K562 (cell line): ENCODE measurements at regions not wholly inside any gene's neighbourhood (a gene's known extent, or its start where the extent isn't known, plus 50 kb on each side); places are given as distances from the start of the nearest gene placed in this dataset.

Experiments used
- ATAC-seq: fragments of 200-7000 bp; cut with Tn5 transposase; 3 replicates; pipeline ENCODE4 v1.9.1; 2020; ENCODE audit warnings: moderate library complexity
- BruUV-seq: library from RNA; stranded (reverse); fragments of 400-500 nt; replicated peaks from 2 replicates; lab custom pipeline; 2021; lab: Mats Ljungman, UMichigan
- CTCF ChIA-PET: fragments of 300-600 bp; formaldehyde crosslinking; extraction: SDS; loops from one replicate; lab custom pipeline; 2021; ENCODE audit warnings: low intra/inter-chr PET ratio; lab: Yijun Ruan, JAX
- POLR2A ChIA-PET: fragments of 300-600, 350-650 bp; sonication (Branson Sonifier 250); formaldehyde crosslinking; extraction: SDS; loops from one replicate; lab custom pipeline; 2021; ENCODE audit warnings: antibody characterized with exemption, inconsistent platforms; lab: Yijun Ruan, JAX
- DNase-seq, 4 experiments: peaks; one replicate each; pipeline versions ENCODE4 v3.0.0 to v3.0.0-alpha.2; 2011 to 2018; ENCODE audit warnings: low spot score in 3 of 4, mixed read lengths in 3 of 4; ENCODE audit errors: extremely low read depth in 1 of 4
- FAIRE-seq: peaks from 2 replicates; lab custom pipeline; 2011; peaks lifted over from hg19 to GRCh38; lab: Jason Lieb, UNC
- H2AFZ ChIP-seq: 2 replicates; pipeline ENCODE4 v1.6.0; 2011; ENCODE audit warnings: low read depth, low read length, control low read depth, inconsistent platforms
- H3K27ac ChIP-seq: fragments of 200-600 bp; 3 replicates; pipeline ENCODE4 v1.8.0; 2011; ENCODE audit warnings: low read depth, mild to moderate bottlenecking, control low read depth, inconsistent platforms, low read length, moderate library complexity, mixed read lengths; ENCODE audit errors: extremely low read depth
- H3K27me3 ChIP-seq, 2 experiments: fragments of 300-600 bp in 1 of 2; 2 replicates in 1 of 2; 3 replicates in 1 of 2; pipeline versions ENCODE4 v1.6.0 to v1.8.0; 2011; ENCODE audit warnings: inconsistent platforms in 2 of 2, low read length in 2 of 2, mild to moderate bottlenecking in 1 of 2, mixed read lengths in 1 of 2, moderate library complexity in 1 of 2; ENCODE audit not compliant: control insufficient read depth in 2 of 2, insufficient read depth in 2 of 2
- H3K36me3 ChIP-seq: fragments of 300-600 bp; 3 replicates; pipeline ENCODE4 v1.8.0; 2011; ENCODE audit warnings: mild to moderate bottlenecking, low read length, inconsistent platforms; ENCODE audit not compliant: control insufficient read depth, insufficient read depth
- H3K4me1 ChIP-seq, 2 experiments: fragments of 200-600 bp in 1 of 2; replicated peaks in 1 of 2; 2 replicates in 1 of 2; 3 replicates in 1 of 2; pipeline versions ENCODE4 v1.5.1 to v1.8.0; 2011; ENCODE audit warnings: inconsistent platforms in 2 of 2, low read length in 2 of 2, mild to moderate bottlenecking in 1 of 2, mixed read lengths in 1 of 2, moderate library complexity in 1 of 2; ENCODE audit not compliant: control insufficient read depth in 2 of 2, insufficient read depth in 2 of 2
- H3K4me2 ChIP-seq: 2 replicates; pipeline ENCODE4 v1.6.1; 2011; ENCODE audit warnings: low read length, control low read depth, inconsistent platforms, mixed read lengths; ENCODE audit not compliant: insufficient read depth
- H3K4me3 ChIP-seq: fragments of 200-600 bp; sonication (generic), shearing (Covaris generic); 2 replicates; pipeline ENCODE4 v1.5.1; 2016; ENCODE audit warnings: control low read depth, inconsistent platforms
- H3K79me2 ChIP-seq: fragments of 200-600 bp; 3 replicates; pipeline ENCODE4 v1.8.0; 2011; ENCODE audit warnings: low read length, inconsistent platforms; ENCODE audit not compliant: control insufficient read depth, insufficient read depth
- H3K9ac ChIP-seq, 2 experiments: 2 replicates each; pipeline versions ENCODE4 v1.6.0 to v1.6.1; 2011; ENCODE audit warnings: low read depth in 2 of 2, low read length in 2 of 2, control low read depth in 1 of 2, inconsistent platforms in 1 of 2, mild to moderate bottlenecking in 1 of 2, mixed read lengths in 1 of 2; ENCODE audit not compliant: insufficient read depth in 1 of 2
- H3K9me1 ChIP-seq: one replicate; pipeline ENCODE4 v1.6.0; 2011; ENCODE audit warnings: inconsistent platforms, mild to moderate bottlenecking, low read length, moderate library complexity; ENCODE audit not compliant: control insufficient read depth, insufficient read depth
- H3K9me3 ChIP-seq: replicated peaks from 2 replicates; pipeline ENCODE4 v1.5.1; 2011; ENCODE audit warnings: low read depth, low read length, inconsistent platforms; ENCODE audit not compliant: control insufficient read depth, insufficient read depth
- H4K20me1 ChIP-seq: replicated peaks from 2 replicates; pipeline ENCODE4 v1.6.1; 2011; ENCODE audit warnings: low read length, inconsistent platforms, mixed read lengths; ENCODE audit not compliant: control insufficient read depth, insufficient read depth
- EHMT2 ChIP-seq: fragments of 450-650 bp; IDR thresholded peaks from 2 replicates; pipeline ENCODE4 v1.6.1; 2018; ENCODE audit warnings: antibody characterized with exemption
- KDM2B ChIP-seq: fragments of 250-450 bp; sonication (Bioruptor Pico); IDR thresholded peaks from 2 replicates; pipeline ENCODE4 v1.8.0; 2021; ENCODE audit warnings: mild to moderate bottlenecking, moderate library complexity
- MAFF ChIP-seq: IDR thresholded peaks from 2 replicates; pipeline ENCODE4 v1.6.1; 2012; ENCODE audit warnings: low read length, improper control_type of control experiment
- NCOR1 ChIP-seq: fragments of 450-650 bp; IDR thresholded peaks from 2 replicates; pipeline ENCODE4 v1.6.1; 2016; ENCODE audit warnings: mild to moderate bottlenecking, moderate library complexity
- NR4A1 ChIP-seq, 2 experiments: fragments of 250-450 bp in 1 of 2; fragments of 450-650 bp in 1 of 2; sonication (Bioruptor Pico) in 1 of 2; IDR thresholded peaks; 2 replicates each; pipeline versions ENCODE4 v1.4.0 to v1.6.1; 2016 to 2020; ENCODE audit warnings: mild to moderate bottlenecking in 2 of 2, missing compliant biosample characterization in 1 of 2, missing genetic modification characterization in 1 of 2, moderate library complexity in 1 of 2
- STAG1 ChIP-seq: sonication (generic); formaldehyde crosslinking; IDR thresholded peaks from 2 replicates; pipeline ENCODE4 v1.5.0; 2020; ENCODE audit warnings: missing genetic modification reagents, borderline replicate concordance
- WGBS: fragments of 100-300 bp; shearing (Covaris generic); methylation state at CpG from one replicate; pipeline ENCODE4 v1.1.6; 2016; ENCODE audit warnings: low coverage, mixed read lengths; ENCODE audit not compliant: insufficient coverage; ENCODE audit errors: missing lambda C conversion rate; 5-methylcytosine and 5-hydroxymethylcytosine counted together
- in situ Hi-C: fragments of 300-500 bp; cut with MboI; formaldehyde crosslinking; loops from 4 replicates; pipeline ENCODE4 v1.15.0; 2018; ENCODE audit warnings: inconsistent platforms, mixed read lengths
- intact Hi-C: fragments of 100-400 bp; cut with micrococcal nuclease; formaldehyde crosslinking; loops from 2 replicates; pipeline ENCODE4 v1.14.2; 2022
- TF ChIP-seq, protein P1 (sequence below), 2 experiments: fragments of 450-650 bp; formaldehyde crosslinking in 1 of 2; IDR thresholded peaks; 2 replicates each; pipeline versions ENCODE4 v1.4.0 to v1.6.1; 2014 to 2020; ENCODE audit warnings: mild to moderate bottlenecking in 2 of 2, borderline replicate concordance in 1 of 2, low read depth in 1 of 2
- TF ChIP-seq, protein P2 (sequence below), 2 experiments: fragments of 450-650 bp; IDR thresholded peaks; 2 replicates each; pipeline ENCODE4 v1.6.1; 2018; ENCODE audit warnings: mild to moderate bottlenecking in 2 of 2, low read depth in 1 of 2; ENCODE audit not compliant: partially characterized antibody in 2 of 2
- TF ChIP-seq, protein P3 (sequence below): fragments of 450-650 bp; formaldehyde crosslinking; IDR thresholded peaks from 2 replicates; pipeline ENCODE4 v1.4.0; 2022; ENCODE audit warnings: missing genetic modification characterization

DNA sequence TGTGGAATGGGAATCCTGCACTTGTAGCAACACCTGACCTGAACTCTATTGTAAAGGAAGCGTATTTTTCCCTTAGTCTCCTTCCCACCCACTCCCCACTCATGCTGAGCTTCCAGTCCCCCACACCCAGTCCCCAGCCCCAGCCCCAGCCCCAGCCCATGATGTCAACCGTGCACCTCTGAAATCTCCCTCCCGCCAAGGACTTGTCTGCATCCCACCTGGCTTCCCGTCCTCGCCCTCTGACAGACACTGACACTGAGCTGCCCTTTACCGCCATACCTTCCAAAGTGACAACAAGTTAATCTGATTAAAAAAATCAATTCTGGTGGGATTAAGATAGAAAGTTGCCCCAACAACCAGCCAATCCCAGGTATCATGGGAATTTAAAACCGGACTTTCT is 213.6 kb upstream of the CELF4 start:
- Histone ChIP-seq H3K9me3 (no peaks in the 10 kb centered on the region), H2AFZ (no peak overlapping the region), H4K20me1 (no peaks in the 10 kb centered on the region), H3K27ac (no peak overlapping the region), H3K79me2 (no peaks in the 10 kb centered on the region), H3K4me3 (no peak overlapping the region), H3K27me3 (no peaks in the 10 kb centered on the region), H3K9me1 (no peaks in the 10 kb centered on the region), H3K36me3 (no peaks in the 10 kb centered on the region), H3K4me2 (no peak overlapping the region), H3K9ac (no peak overlapping the region), H3K4me1 (no peaks in the 10 kb centered on the region; a peak in 1 of 5 replicates)
- WGBS, result 6% methylated on average over 6 of the region's 7 CpGs
- intact Hi-C loops, result no loop called here
- in situ Hi-C loops, result no loop called here
- no TSS peak for BruUV-seq
- DNase-seq (no peak), FAIRE-seq (no peak), ATAC-seq (no peak)
- ChIA-PET CTCF (no interaction called here), POLR2A (interaction anchor here (0.7 to 0.8 kb wide), 2 partner anchors 198 to 697 kb away, joined by 3 to 4 read pairs; no protein-coding TSS in a partner anchor)
- TF ChIP-seq, protein P1, sequence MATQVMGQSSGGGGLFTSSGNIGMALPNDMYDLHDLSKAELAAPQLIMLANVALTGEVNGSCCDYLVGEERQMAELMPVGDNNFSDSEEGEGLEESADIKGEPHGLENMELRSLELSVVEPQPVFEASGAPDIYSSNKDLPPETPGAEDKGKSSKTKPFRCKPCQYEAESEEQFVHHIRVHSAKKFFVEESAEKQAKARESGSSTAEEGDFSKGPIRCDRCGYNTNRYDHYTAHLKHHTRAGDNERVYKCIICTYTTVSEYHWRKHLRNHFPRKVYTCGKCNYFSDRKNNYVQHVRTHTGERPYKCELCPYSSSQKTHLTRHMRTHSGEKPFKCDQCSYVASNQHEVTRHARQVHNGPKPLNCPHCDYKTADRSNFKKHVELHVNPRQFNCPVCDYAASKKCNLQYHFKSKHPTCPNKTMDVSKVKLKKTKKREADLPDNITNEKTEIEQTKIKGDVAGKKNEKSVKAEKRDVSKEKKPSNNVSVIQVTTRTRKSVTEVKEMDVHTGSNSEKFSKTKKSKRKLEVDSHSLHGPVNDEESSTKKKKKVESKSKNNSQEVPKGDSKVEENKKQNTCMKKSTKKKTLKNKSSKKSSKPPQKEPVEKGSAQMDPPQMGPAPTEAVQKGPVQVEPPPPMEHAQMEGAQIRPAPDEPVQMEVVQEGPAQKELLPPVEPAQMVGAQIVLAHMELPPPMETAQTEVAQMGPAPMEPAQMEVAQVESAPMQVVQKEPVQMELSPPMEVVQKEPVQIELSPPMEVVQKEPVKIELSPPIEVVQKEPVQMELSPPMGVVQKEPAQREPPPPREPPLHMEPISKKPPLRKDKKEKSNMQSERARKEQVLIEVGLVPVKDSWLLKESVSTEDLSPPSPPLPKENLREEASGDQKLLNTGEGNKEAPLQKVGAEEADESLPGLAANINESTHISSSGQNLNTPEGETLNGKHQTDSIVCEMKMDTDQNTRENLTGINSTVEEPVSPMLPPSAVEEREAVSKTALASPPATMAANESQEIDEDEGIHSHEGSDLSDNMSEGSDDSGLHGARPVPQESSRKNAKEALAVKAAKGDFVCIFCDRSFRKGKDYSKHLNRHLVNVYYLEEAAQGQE (IDR thresholded peaks at IDR 0.05; ENCODE audit: borderline replicate concordance), result no peak
- TF ChIP-seq, protein P1 (CRISPR knock-in tag; IDR thresholded peaks at IDR 0.05; ENCODE audit: low read depth), result no peak
- TF ChIP-seq, protein P2, sequence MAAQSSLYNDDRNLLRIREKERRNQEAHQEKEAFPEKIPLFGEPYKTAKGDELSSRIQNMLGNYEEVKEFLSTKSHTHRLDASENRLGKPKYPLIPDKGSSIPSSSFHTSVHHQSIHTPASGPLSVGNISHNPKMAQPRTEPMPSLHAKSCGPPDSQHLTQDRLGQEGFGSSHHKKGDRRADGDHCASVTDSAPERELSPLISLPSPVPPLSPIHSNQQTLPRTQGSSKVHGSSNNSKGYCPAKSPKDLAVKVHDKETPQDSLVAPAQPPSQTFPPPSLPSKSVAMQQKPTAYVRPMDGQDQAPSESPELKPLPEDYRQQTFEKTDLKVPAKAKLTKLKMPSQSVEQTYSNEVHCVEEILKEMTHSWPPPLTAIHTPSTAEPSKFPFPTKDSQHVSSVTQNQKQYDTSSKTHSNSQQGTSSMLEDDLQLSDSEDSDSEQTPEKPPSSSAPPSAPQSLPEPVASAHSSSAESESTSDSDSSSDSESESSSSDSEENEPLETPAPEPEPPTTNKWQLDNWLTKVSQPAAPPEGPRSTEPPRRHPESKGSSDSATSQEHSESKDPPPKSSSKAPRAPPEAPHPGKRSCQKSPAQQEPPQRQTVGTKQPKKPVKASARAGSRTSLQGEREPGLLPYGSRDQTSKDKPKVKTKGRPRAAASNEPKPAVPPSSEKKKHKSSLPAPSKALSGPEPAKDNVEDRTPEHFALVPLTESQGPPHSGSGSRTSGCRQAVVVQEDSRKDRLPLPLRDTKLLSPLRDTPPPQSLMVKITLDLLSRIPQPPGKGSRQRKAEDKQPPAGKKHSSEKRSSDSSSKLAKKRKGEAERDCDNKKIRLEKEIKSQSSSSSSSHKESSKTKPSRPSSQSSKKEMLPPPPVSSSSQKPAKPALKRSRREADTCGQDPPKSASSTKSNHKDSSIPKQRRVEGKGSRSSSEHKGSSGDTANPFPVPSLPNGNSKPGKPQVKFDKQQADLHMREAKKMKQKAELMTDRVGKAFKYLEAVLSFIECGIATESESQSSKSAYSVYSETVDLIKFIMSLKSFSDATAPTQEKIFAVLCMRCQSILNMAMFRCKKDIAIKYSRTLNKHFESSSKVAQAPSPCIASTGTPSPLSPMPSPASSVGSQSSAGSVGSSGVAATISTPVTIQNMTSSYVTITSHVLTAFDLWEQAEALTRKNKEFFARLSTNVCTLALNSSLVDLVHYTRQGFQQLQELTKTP (IDR thresholded peaks at IDR 0.05; ENCODE audit: low read depth in 1 of 2, partially characterized antibody in 2 of 2), result no peak
- TF ChIP-seq, protein P3, sequence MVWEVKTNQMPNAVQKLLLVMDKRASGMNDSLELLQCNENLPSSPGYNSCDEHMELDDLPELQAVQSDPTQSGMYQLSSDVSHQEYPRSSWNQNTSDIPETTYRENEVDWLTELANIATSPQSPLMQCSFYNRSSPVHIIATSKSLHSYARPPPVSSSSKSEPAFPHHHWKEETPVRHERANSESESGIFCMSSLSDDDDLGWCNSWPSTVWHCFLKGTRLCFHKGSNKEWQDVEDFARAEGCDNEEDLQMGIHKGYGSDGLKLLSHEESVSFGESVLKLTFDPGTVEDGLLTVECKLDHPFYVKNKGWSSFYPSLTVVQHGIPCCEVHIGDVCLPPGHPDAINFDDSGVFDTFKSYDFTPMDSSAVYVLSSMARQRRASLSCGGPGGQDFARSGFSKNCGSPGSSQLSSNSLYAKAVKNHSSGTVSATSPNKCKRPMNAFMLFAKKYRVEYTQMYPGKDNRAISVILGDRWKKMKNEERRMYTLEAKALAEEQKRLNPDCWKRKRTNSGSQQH, result no peak
- no peak for TF ChIP-seq MAFF
- TF ChIP-seq EHMT2, result no peak
- TF ChIP-seq KDM2B, result no peak
- TF ChIP-seq NR4A1 (CRISPR knock-in tag; IDR thresholded peaks at IDR 0.05), result no peak
- TF ChIP-seq NR4A1 (tag; IDR thresholded peaks at IDR 0.05), result no peak
- TF ChIP-seq NCOR1, result no peak
- no peak for TF ChIP-seq STAG1
